ENCODE measurements at regions not wholly inside any gene's neighbourhood (a gene's known extent, or its start where the extent isn't known, plus 50 kb on each side); places are given as distances from the start of the nearest gene placed in this dataset.
A peak's percentile ranks its signal among the peaks of the same experiment; 100 is the strongest.

- H3K27me3 ChIP-seq (ENCODE audit: control insufficient read depth, insufficient read depth, low read length): no peaks in the 10 kb centered on the region
- no peak for TF ChIP-seq CTCF (IDR thresholded peaks at IDR 0.05; ENCODE audit: insufficient read depth, low read length, poor library complexity, severe bottlenecking)
- no peak for DNase-seq (ENCODE audit: low read depth)
- H3K4me3 ChIP-seq (ENCODE audit: low read depth, low read length): no peak overlapping the region
- H3K36me3 ChIP-seq (ENCODE audit: control insufficient read depth, insufficient read depth, low read length): no peaks in the 10 kb centered on the region
These were observed 212.1 kb upstream of the ZNF521 start for GRCh38 chr18:25563816-25564683.

GRCh38 chr18:25563346-25563745 lies 211.4 kb upstream of the ZNF521 start:
- TF ChIP-seq CTCF (IDR thresholded peaks at IDR 0.05; ENCODE audit: insufficient read depth, low read length, poor library complexity, severe bottlenecking): no peak
- Histone ChIP-seq H3K4me3 (ENCODE audit: low read depth, low read length) (no peak overlapping the region), H3K36me3 (ENCODE audit: control insufficient read depth, insufficient read depth, low read length) (no peaks in the 10 kb centered on the region), H3K27me3 (ENCODE audit: control insufficient read depth, insufficient read depth, low read length) (no peaks in the 10 kb centered on the region)
- no peak for DNase-seq (ENCODE audit: low read depth)

DNA sequence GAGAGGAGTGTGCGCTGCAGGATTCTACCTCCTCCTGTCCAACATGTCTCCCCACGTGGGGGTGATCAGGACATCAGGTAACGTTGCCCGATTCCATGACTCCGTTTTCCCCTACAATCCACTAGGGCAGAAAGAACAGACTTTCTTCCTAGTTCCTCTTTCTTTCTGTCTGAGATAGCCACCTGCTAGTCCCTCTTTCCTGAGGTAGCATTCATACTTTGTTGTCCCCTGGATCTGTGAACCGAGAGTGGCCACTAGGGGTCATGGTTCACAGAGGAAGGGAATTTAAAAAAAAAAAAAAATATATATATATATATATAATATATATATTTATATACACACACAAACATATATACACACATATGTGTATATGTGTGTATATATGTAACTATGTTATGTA lies 210.0 kb upstream of the ZNF521 start:
- no peak overlapping the region for H3K4me3 ChIP-seq (ENCODE audit: low read depth, low read length)
- no peaks in the 10 kb centered on the region for H3K36me3 ChIP-seq (ENCODE audit: control insufficient read depth, insufficient read depth, low read length)
- DNase-seq (ENCODE audit: low read depth): no peak
- H3K27me3 ChIP-seq (ENCODE audit: control insufficient read depth, insufficient read depth, low read length): no peaks in the 10 kb centered on the region
- TF ChIP-seq CTCF (IDR thresholded peaks at IDR 0.05; ENCODE audit: insufficient read depth, low read length, poor library complexity, severe bottlenecking): peak; percentile 11

DNA sequence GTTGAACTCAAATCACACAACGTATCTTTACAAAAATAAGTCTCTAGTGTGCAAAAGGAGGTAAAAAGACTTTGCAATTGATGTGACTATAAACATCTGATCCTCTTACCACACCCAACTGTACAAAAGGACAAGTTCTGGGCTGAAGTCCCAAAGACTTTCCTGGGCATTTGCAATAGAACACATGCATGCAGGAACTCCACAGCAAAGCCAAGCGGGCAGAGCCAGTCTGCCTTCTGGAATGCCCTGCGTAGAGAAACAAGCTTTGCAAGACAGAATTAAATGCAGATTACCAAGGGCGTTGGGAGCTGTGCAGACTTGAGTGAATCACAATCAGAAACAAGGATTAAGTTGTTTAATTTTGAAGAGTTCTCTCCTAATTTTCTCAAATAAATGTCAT lies 208.4 kb upstream of the ZNF521 start:
- H3K36me3 ChIP-seq (ENCODE audit: control insufficient read depth, insufficient read depth, low read length): no peaks in the 10 kb centered on the region
- TF ChIP-seq CTCF (IDR thresholded peaks at IDR 0.05; ENCODE audit: insufficient read depth, low read length, poor library complexity, severe bottlenecking): no peak
- no peaks in the 10 kb centered on the region for H3K27me3 ChIP-seq (ENCODE audit: control insufficient read depth, insufficient read depth, low read length)
- no peak overlapping the region for H3K4me3 ChIP-seq (ENCODE audit: low read depth, low read length)
- DNase-seq (ENCODE audit: low read depth): no peak

GRCh38 chr18:25557011-25557410 lies 205.0 kb upstream of the ZNF521 start:
- no peak overlapping the region for H3K4me3 ChIP-seq (ENCODE audit: low read depth, low read length)
- no peaks in the 10 kb centered on the region for H3K27me3 ChIP-seq (ENCODE audit: control insufficient read depth, insufficient read depth, low read length)
- H3K36me3 ChIP-seq (ENCODE audit: control insufficient read depth, insufficient read depth, low read length): no peaks in the 10 kb centered on the region
- TF ChIP-seq CTCF (IDR thresholded peaks at IDR 0.05; ENCODE audit: insufficient read depth, low read length, poor library complexity, severe bottlenecking): no peak
- no peak for DNase-seq (ENCODE audit: low read depth)
